WI38 (cell line): ENCODE measurements at regions not wholly inside any gene's neighbourhood (a gene's known extent, or its start where the extent isn't known, plus 50 kb on each side); places are given as distances from the start of the nearest gene placed in this dataset.

Experiments
- H3K4me3 ChIP-seq: 2 replicates; pipeline ENCODE4 v1.5.1; 2011; ENCODE audit warnings: low read depth, mild to moderate bottlenecking, control low read depth, low read length
- CTCF ChIP-seq: IDR thresholded peaks from 2 replicates; pipeline ENCODE4 v1.5.1; 2012; ENCODE audit warnings: low read depth, mild to moderate bottlenecking, control low read depth, low read length

- TF ChIP-seq CTCF, result no peak
- no peak overlapping the region for H3K4me3 ChIP-seq
Measured at GRCh38 chr11:119845305-119845704, 116.3 kb upstream of the NECTIN1 start.

GRCh38 chr11:119844808-119845207 lies 115.8 kb upstream of the NECTIN1 start:
- TF ChIP-seq CTCF, result no peak
- H3K4me3 ChIP-seq, result no peak overlapping the region

- no peak for TF ChIP-seq CTCF
- H3K4me3 ChIP-seq, result no peak overlapping the region
Measured at GRCh38 chr11:119843877-119844276, 114.9 kb upstream of the NECTIN1 start.

GRCh38 chr11:119842731-119843130 lies 113.7 kb upstream of the NECTIN1 start:
- TF ChIP-seq CTCF, result no peak
- H3K4me3 ChIP-seq, result no peak overlapping the region

GRCh38 chr11:119839476-119840133 lies 110.6 kb upstream of the NECTIN1 start:
- no peak for TF ChIP-seq CTCF
- no peak overlapping the region for H3K4me3 ChIP-seq

GRCh38 chr11:119835753-119836152 lies 106.8 kb upstream of the NECTIN1 start:
- H3K4me3 ChIP-seq, result no peak overlapping the region
- no peak for TF ChIP-seq CTCF

- H3K4me3 ChIP-seq, result no peak overlapping the region
- TF ChIP-seq CTCF, result no peak
Measured at GRCh38 chr11:119832202-119832935, 103.4 kb upstream of the NECTIN1 start.
